ENCODE measurements at regions not wholly inside any gene's neighbourhood (a gene's known extent, or its start where the extent isn't known, plus 50 kb on each side); places are given as distances from the start of the nearest gene placed in this dataset.

- no peaks in the 10 kb centered on the region for H3K9me3 ChIP-seq (ENCODE audit: control insufficient read depth in 4 of 4, insufficient read depth in 3 of 4, low read length in 3 of 4)
- WGBS, 2 donors: 90 to 96% methylated on average over 7 of the region's 7 CpGs
- no peaks in the 10 kb centered on the region for H3K36me3 ChIP-seq (ENCODE audit: control insufficient read depth in 4 of 4, insufficient read depth in 4 of 4, low read length in 4 of 4)
- H3K27ac ChIP-seq (ENCODE audit: low read depth in 1 of 2, low read length in 1 of 2): no peak overlapping the region
- H3K4me1 ChIP-seq (ENCODE audit: control insufficient read depth in 5 of 5, insufficient read depth in 5 of 5, low read length in 5 of 5): peaks cover 0 to 6% (median 0%) of the 10 kb centered on the region in 5 donors
- H3K4me3 ChIP-seq: no peak overlapping the region
- H3K27me3 ChIP-seq (ENCODE audit: control insufficient read depth in 3 of 3, insufficient read depth in 3 of 3, low read length in 2 of 3): no peaks in the 10 kb centered on the region
- no peak overlapping the region for H3K9ac ChIP-seq (ENCODE audit: insufficient read depth in 1 of 2, low read length in 2 of 2)
- ATAC-seq (ENCODE audit: insufficient read depth, low FRiP score): no peak
- DNase-seq: no peak
- TF ChIP-seq CTCF (IDR thresholded peaks at IDR 0.05; ENCODE audit: control extremely low read depth, extremely low read depth): no peak
Observed at GRCh38 chr3:106116733-106117489, 248.1 kb upstream of the CBLB start.

GRCh38 chr3:106117490-106117858 is 248.7 kb upstream of the CBLB start:
- DNase-seq: no peak
- TF ChIP-seq CTCF (IDR thresholded peaks at IDR 0.05; ENCODE audit: control extremely low read depth, extremely low read depth): no peak
- no peak for ATAC-seq (ENCODE audit: insufficient read depth, low FRiP score)
- H3K4me1 ChIP-seq (ENCODE audit: control insufficient read depth in 5 of 5, insufficient read depth in 5 of 5, low read length in 5 of 5): peaks cover 0 to 6% (median 0%) of the 10 kb centered on the region in 5 donors
- H3K27me3 ChIP-seq (ENCODE audit: control insufficient read depth in 3 of 3, insufficient read depth in 3 of 3, low read length in 2 of 3): no peaks in the 10 kb centered on the region
- H3K9me3 ChIP-seq (ENCODE audit: control insufficient read depth in 4 of 4, insufficient read depth in 3 of 4, low read length in 3 of 4): no peaks in the 10 kb centered on the region
- no peak overlapping the region for H3K9ac ChIP-seq (ENCODE audit: insufficient read depth in 1 of 2, low read length in 2 of 2)
- H3K4me3 ChIP-seq: no peak overlapping the region
- no peaks in the 10 kb centered on the region for H3K36me3 ChIP-seq (ENCODE audit: control insufficient read depth in 4 of 4, insufficient read depth in 4 of 4, low read length in 4 of 4)
- 88 to 94% methylated on average over 3 of the region's 3 CpGs for WGBS, 2 donors
- no peak overlapping the region for H3K27ac ChIP-seq (ENCODE audit: low read depth in 1 of 2, low read length in 1 of 2)

- Histone ChIP-seq H3K27ac (ENCODE audit: low read depth in 1 of 2, low read length in 1 of 2) (no peak overlapping the region), H3K9ac (ENCODE audit: insufficient read depth in 1 of 2, low read length in 2 of 2) (no peak overlapping the region), H3K4me3 (no peak overlapping the region), H3K4me1 (ENCODE audit: control insufficient read depth in 5 of 5, insufficient read depth in 5 of 5, low read length in 5 of 5) (peaks cover 0 to 6% (median 0%) of the 10 kb centered on the region in 5 donors), H3K9me3 (ENCODE audit: control insufficient read depth in 4 of 4, insufficient read depth in 3 of 4, low read length in 3 of 4) (no peaks in the 10 kb centered on the region), H3K27me3 (ENCODE audit: control insufficient read depth in 3 of 3, insufficient read depth in 3 of 3, low read length in 2 of 3) (no peaks in the 10 kb centered on the region), H3K36me3 (ENCODE audit: control insufficient read depth in 4 of 4, insufficient read depth in 4 of 4, low read length in 4 of 4) (no peaks in the 10 kb centered on the region)
- no peak for ATAC-seq (ENCODE audit: insufficient read depth, low FRiP score)
- TF ChIP-seq CTCF (IDR thresholded peaks at IDR 0.05; ENCODE audit: control extremely low read depth, extremely low read depth): no peak
- no peak for DNase-seq
- WGBS, 2 donors: 79 to 85% methylated on average over 1 of the region's 1 CpG
Observed at GRCh38 chr3:106119614-106120082, 250.8 kb upstream of the CBLB start.
